C4-2B (cell line): ENCODE measurements at regions not wholly inside any gene's neighbourhood (a gene's known extent, or its start where the extent isn't known, plus 50 kb on each side); places are given as distances from the start of the nearest gene placed in this dataset.

Source experiments
- ZFX ChIP-seq: fragments of 450-650 bp; IDR thresholded peaks from 2 replicates; pipeline ENCODE4 v1.6.1; 2017
- TF ChIP-seq, protein P1 (sequence below): fragments of 450-650 bp; conservative IDR thresholded peaks from 2 replicates; pipeline ENCODE4 v1.5.1; 2017; ENCODE audit warnings: mild to moderate bottlenecking

DNA sequence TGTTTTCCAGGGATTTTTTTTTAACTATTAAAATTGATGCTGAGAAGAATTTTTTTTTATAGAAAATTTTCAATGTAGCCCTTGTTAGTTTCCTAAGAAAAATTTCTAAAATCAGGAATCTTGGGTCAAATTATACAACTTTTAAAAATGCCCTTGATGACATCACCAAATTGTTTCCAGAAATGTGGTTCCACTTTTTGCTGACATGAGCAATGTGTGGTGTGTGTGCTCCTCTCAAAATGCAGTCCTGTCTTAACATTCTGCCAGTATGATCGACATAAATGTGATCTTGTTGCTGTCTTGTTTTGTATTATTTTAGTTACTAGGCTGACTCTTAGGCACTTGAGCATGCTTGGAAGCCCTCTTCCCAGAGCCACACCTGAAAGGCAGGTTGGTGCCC lies 89.7 kb upstream of the ST6GAL2 start:
- TF ChIP-seq, protein P1, sequence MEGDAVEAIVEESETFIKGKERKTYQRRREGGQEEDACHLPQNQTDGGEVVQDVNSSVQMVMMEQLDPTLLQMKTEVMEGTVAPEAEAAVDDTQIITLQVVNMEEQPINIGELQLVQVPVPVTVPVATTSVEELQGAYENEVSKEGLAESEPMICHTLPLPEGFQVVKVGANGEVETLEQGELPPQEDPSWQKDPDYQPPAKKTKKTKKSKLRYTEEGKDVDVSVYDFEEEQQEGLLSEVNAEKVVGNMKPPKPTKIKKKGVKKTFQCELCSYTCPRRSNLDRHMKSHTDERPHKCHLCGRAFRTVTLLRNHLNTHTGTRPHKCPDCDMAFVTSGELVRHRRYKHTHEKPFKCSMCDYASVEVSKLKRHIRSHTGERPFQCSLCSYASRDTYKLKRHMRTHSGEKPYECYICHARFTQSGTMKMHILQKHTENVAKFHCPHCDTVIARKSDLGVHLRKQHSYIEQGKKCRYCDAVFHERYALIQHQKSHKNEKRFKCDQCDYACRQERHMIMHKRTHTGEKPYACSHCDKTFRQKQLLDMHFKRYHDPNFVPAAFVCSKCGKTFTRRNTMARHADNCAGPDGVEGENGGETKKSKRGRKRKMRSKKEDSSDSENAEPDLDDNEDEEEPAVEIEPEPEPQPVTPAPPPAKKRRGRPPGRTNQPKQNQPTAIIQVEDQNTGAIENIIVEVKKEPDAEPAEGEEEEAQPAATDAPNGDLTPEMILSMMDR = no peak
- no peak for TF ChIP-seq ZFX
